GM18873 (cell line): ENCODE measurements at regions not wholly inside any gene's neighbourhood (a gene's known extent, or its start where the extent isn't known, plus 50 kb on each side); places are given as distances from the start of the nearest gene placed in this dataset.

Experiments
- ATAC-seq: cut with Tn5 transposase; IDR thresholded peaks from one replicate; pipeline ENCODE4 v1.9.1; 2021; ENCODE audit warnings: mild to moderate bottlenecking, moderate library complexity, moderate number of reproducible peaks; ENCODE audit not compliant: unreplicated experiment, low FRiP score

DNA sequence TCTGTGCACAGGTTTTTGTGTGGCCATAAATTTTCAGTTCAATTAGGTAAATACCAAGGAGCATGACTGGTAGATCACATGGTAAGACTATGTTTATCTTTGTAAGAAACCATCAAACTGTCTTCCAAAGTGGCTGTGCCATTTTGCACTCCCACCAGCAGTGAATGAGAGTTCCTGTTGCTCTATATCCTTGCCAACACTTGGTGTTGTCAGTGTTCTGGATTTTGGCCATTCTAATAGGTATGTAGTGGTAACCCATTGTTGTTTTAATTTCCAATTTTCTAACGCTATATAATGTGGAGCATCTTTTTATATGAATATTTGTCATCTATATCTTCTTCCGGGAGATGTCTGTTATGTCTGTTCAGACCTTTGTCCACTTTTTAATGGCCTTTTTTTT is 51.7 kb upstream of the MED4 start:
- ATAC-seq: no peak

DNA sequence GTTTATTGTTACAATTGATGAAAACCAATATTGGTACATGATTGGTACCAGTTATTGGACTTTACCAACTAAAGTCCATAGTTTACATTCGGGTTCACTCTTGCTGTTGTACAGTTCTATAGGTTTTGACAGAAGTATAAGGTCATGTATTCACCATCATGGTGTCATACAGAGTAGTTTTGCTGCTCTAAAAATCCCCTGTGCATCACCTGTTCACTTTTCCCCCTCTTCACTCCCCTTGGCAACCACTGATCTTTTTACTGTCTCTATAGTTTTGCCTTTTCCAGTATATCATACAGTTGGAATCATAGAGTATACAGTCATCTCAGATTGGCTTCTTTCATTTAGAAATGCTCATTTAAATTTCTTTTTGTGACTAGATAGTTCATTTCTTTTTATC is 51.2 kb upstream of the MED4 start:
- no peak for ATAC-seq
